Thoracic aorta (tissue), 2 donors: ENCODE measurements at regions not wholly inside any gene's neighbourhood (a gene's known extent, or its start where the extent isn't known, plus 50 kb on each side); places are given as distances from the start of the nearest gene placed in this dataset.
A peak's percentile ranks its signal among the peaks of the same experiment; 100 is the strongest.
"Not testable (repeated sequence)": the region's sequence is repeated elsewhere in the genome, so short reads cannot be mapped to it uniquely, and the experiment has no call there.

ENCODE experiments used
- ATAC-seq: fragments of 150-250 bp; one replicate; pipeline ENCODE4 v1.8.0; 2017; ENCODE audit warnings: low read depth; ENCODE audit not compliant: insufficient number of reproducible peaks, low FRiP score
- DNase-seq: peaks from one replicate; pipeline ENCODE4 v3.0.0-alpha.2; 2020; ENCODE audit warnings: low spot score
- H3K27ac ChIP-seq, 2 donors: fragments of 200-600 bp; sonication (generic); 1 replicate in 1 of 2; 2 replicates in 1 of 2; pipeline ENCODE4 v1.5.1; 2016; ENCODE audit warnings: mild to moderate bottlenecking in 2 of 2, moderate library complexity in 2 of 2
- H3K27me3 ChIP-seq: fragments of 200-600 bp; sonication (generic); replicated peaks from 2 replicates; pipeline ENCODE4 v1.6.0; 2016; ENCODE audit warnings: mild to moderate bottlenecking; ENCODE audit not compliant: insufficient read depth
- H3K36me3 ChIP-seq: fragments of 200-600 bp; sonication (generic); one replicate; pipeline ENCODE4 v1.5.1; 2016
- H3K4me1 ChIP-seq, 2 donors: fragments of 200-600 bp; sonication (generic); 1 replicate in 1 of 2; 2 replicates in 1 of 2; pipeline versions ENCODE4 v1.5.1 to v1.6.0; 2016; ENCODE audit warnings: low read depth in 2 of 2, mild to moderate bottlenecking in 1 of 2; ENCODE audit not compliant: control insufficient read depth in 1 of 2
- H3K4me3 ChIP-seq: fragments of 200-600 bp; sonication (generic); 2 replicates; pipeline ENCODE4 v1.5.1; 2016; ENCODE audit warnings: mild to moderate bottlenecking
- H3K9me3 ChIP-seq: fragments of 200-600 bp; sonication (generic); 2 replicates; pipeline ENCODE4 v1.5.1; 2016
- TF ChIP-seq, protein P1 (sequence below): fragments of 200-600 bp; sonication (generic); IDR thresholded peaks from one replicate; pipeline ENCODE4 v1.5.1; 2019; ENCODE audit warnings: antibody characterized with exemption

DNA sequence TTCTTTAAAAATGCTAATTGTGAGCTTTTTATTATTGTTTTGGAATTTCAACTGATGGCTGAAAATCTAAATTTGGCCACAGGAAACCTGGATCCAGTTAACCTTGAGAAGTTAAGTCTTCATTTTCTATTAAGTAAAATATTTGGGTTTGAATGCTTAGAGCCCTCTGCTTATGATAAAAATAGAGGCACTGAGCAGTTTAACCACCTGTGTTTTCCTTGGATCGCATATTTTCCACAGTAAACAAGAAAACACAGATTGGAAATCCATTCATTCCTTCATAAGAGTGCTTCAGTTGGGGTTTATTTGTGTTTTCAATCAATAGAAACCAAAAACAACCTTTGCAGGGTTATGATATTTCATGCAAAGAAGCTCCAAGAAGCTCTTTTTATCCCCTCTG lies 77.2 kb upstream of the HES1 start:
- Histone ChIP-seq H3K9me3 (no peaks in the 10 kb centered on the region), H3K27ac (no peak overlapping the region), H3K27me3 (no peaks in the 10 kb centered on the region), H3K4me3 (peak overlapping the region; percentile 70), H3K36me3 (no peaks in the 10 kb centered on the region), H3K4me1 (peaks cover 8 to 11% of the 10 kb centered on the region in 2 donors)
- ATAC-seq (no peak), DNase-seq (no peak)
- TF ChIP-seq, protein P1, sequence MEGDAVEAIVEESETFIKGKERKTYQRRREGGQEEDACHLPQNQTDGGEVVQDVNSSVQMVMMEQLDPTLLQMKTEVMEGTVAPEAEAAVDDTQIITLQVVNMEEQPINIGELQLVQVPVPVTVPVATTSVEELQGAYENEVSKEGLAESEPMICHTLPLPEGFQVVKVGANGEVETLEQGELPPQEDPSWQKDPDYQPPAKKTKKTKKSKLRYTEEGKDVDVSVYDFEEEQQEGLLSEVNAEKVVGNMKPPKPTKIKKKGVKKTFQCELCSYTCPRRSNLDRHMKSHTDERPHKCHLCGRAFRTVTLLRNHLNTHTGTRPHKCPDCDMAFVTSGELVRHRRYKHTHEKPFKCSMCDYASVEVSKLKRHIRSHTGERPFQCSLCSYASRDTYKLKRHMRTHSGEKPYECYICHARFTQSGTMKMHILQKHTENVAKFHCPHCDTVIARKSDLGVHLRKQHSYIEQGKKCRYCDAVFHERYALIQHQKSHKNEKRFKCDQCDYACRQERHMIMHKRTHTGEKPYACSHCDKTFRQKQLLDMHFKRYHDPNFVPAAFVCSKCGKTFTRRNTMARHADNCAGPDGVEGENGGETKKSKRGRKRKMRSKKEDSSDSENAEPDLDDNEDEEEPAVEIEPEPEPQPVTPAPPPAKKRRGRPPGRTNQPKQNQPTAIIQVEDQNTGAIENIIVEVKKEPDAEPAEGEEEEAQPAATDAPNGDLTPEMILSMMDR: no peak

DNA sequence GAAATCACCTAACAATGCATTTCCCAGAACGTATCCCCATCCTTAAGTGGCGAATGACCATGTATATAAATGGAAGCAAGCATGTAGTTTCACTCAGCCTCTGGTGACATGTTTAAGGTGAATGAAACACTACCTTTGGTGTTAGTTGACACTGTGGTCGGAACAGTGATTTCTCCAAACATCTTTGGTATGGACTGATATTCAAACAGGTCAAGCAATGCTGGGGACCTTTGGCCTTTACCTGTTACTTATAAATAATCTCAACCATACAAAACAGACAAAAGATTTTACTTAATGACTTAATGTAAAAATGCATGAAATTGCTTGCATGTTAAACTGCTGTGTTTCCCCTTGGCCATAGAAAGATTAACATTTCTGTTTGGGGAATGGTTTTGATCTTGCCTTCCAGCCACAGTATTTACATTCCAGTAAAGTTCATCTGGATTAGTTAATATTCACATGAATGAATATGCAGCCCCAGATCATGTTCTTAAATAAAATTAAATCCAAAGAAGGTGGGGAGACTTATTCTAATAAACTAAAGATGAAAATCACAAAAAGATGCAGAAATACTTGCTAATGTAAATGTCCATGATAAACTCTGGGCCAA lies 74.4 kb upstream of the HES1 start:
- TF ChIP-seq, protein P1: no peak
- Histone ChIP-seq H3K4me3 (no peak overlapping the region), H3K27ac (no peak overlapping the region), H3K27me3 (no peaks in the 10 kb centered on the region), H3K36me3 (no peaks in the 10 kb centered on the region), H3K9me3 (no peaks in the 10 kb centered on the region), H3K4me1 (peaks cover 8 to 11% of the 10 kb centered on the region in 2 donors)
- ATAC-seq: no peak
- no peak for DNase-seq

DNA sequence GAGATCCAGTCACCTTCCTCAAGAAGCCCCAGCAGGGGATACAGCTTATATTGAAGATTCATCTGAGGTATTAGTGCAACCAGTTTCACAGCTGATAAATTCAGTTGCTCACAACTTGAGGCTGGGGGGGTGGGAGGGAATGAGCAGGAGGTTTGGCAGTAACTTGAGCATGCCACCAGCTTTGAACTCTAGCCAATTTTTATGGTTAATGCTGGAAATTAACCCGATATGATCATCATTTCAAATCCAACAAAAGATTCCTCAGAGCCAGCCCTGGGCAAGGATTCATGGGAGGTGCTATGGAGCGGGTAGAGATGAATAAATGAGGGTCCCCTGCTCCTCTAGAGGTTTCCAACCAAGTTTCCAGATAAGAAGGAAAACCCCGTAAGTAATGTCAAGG lies 73.1 kb upstream of the HES1 start:
- DNase-seq: no peak
- no peak overlapping the region for H3K27ac ChIP-seq
- no peak overlapping the region for H3K4me3 ChIP-seq
- peaks cover 6% of the 10 kb centered on the region for H3K9me3 ChIP-seq
- peaks cover 7 to 8% of the 10 kb centered on the region in 2 donors for H3K4me1 ChIP-seq
- no peak for ATAC-seq
- TF ChIP-seq, protein P1: no peak
- H3K27me3 ChIP-seq: no peaks in the 10 kb centered on the region
- H3K36me3 ChIP-seq: no peaks in the 10 kb centered on the region

DNA sequence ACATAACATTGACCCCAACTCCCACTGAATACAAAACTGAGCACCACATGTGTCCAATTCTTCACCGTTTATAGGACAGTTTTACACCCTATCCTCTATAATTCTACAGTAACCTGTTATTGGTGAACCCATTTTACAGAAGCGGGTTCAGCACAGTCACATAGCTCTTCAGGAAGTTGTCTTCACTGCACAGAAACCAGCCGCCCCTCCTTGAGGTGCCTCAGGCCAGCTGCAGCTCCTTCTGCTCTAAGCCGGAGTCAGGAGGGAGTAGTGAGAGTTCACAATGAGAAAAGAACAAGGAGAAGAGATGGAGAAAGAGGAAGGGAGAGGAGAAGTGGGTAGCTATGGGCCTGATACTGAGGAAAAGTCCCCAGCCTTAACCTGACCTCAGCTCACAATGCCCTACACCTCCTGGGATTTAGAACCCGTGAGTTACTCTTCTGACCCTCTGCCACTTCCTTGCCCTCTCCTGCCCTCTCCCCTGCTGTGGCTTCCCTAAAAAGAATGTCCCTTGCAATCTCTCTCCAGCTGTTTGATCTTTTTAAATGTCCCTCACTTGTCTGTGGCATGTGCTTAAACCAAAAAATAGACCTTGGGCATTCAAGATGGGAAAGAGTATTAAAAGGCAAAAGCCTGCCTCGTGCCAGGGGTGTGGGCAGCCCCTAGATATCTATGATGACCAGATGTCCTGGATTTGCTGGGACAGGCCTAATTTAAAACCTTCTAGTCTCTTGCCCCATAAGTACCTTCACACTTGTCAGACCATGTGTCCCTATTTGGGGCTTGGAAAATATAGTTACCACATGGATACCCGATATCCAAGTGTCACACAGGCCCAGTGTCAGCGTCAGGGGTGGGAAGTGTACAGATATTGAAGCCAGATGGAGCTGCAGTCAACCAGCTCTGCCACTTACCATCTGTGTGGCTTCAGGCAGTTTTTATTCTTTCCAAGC lies 71.3 kb upstream of the HES1 start:
- H3K4me1 ChIP-seq: no peaks in the 10 kb centered on the region
- H3K9me3 ChIP-seq: peaks cover 6% of the 10 kb centered on the region
- TF ChIP-seq, protein P1: no peak
- ATAC-seq (no peak), DNase-seq (no peak)
- H3K27me3 ChIP-seq: no peaks in the 10 kb centered on the region
- no peaks in the 10 kb centered on the region for H3K36me3 ChIP-seq
- no peak overlapping the region for H3K4me3 ChIP-seq
- no peak overlapping the region for H3K27ac ChIP-seq

DNA sequence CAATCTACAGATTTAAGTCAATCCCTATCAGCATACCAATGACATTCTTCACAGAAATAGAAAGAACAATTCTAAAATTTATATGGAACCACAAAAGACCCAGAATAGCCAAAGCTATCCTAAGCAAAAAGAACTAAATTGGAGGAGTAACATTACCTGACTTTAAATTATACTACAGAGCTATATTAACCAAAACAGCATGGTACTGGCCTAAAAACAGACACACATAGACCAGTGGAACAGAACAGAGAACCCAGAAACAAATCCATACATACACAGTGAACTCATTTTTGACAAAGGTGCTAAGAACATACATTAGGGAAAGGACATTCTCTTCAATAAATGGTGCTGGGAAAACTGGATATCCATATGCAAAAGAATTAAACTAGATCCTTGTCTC lies 68.6 kb upstream of the HES1 start:
- H3K36me3 ChIP-seq, DNase-seq, H3K27ac ChIP-seq, H3K27me3 ChIP-seq, H3K4me1 ChIP-seq, H3K4me3 ChIP-seq, ATAC-seq, H3K9me3 ChIP-seq: not testable (repeated sequence)
